Ovary (tissue), 7 donors: ENCODE measurements at regions not wholly inside any gene's neighbourhood (a gene's known extent, or its start where the extent isn't known, plus 50 kb on each side); places are given as distances from the start of the nearest gene placed in this dataset.

ENCODE experiments used
- DNase-seq, 5 donors: peaks; one replicate each; pipeline ENCODE4 v3.0.0-alpha.2; 2019 to 2020
- H3K27ac ChIP-seq, 2 donors: fragments of 200-600 bp; one replicate each; pipeline versions ENCODE4 v1.5.1 to v1.8.0; 2019 to 2022
- H3K27me3 ChIP-seq: fragments of 200-600 bp; one replicate; pipeline ENCODE4 v1.8.0; 2022
- H3K36me3 ChIP-seq: fragments of 200-600 bp; sonication (generic); one replicate; pipeline ENCODE4 v1.5.1; 2019
- H3K4me1 ChIP-seq: one replicate; pipeline ENCODE4 v1.8.1; 2013; ENCODE audit warnings: mild to moderate bottlenecking, moderate library complexity; ENCODE audit not compliant: insufficient read depth
- H3K4me3 ChIP-seq: fragments of 200-600 bp; sonication (generic); one replicate; pipeline ENCODE4 v1.5.1; 2017
- H3K9me3 ChIP-seq, 2 donors: fragments of 200-600 bp in 1 of 2; sonication (generic) in 1 of 2; one replicate each; pipeline versions ENCODE4 v1.5.1 to v1.8.1; 2013 to 2019; ENCODE audit warnings: mild to moderate bottlenecking in 1 of 2, moderate library complexity in 1 of 2
- CTCF ChIP-seq, 3 donors: fragments of 450-650 bp in 2 of 3; fragments of 200-600 bp in 1 of 3; IDR thresholded peaks; one replicate each; pipeline versions ENCODE4 v1.5.1 to v1.8.0; 2016 to 2022; ENCODE audit warnings: antibody characterized with exemption in 3 of 3, mild to moderate bottlenecking in 1 of 3
- EP300 ChIP-seq: sonication (generic); formaldehyde crosslinking; IDR thresholded peaks from one replicate; pipeline ENCODE4 v1.6.1; 2017; ENCODE audit warnings: antibody characterized with exemption
- POLR2A ChIP-seq: fragments of 450-650 bp; IDR thresholded peaks from one replicate; pipeline ENCODE4 v1.6.1; 2017; ENCODE audit warnings: antibody characterized with exemption, mild to moderate bottlenecking, moderate library complexity
- WGBS, 3 donors: extraction: QIAGEN DNeasy Blood & Tissue Kit in 1 of 3; methylation state at CpG; one replicate each; pipeline versions ENCODE4 v1.1.5 to v1.1.7; 2013 to 2017; 5-methylcytosine and 5-hydroxymethylcytosine counted together
- intact Hi-C, 4 donors: fragments of 100-400 bp; cut with DNase I; formaldehyde crosslinking; loops; one replicate each; pipeline versions ENCODE4 v1.11.0 to v1.15.1; 2022 to 2023
- donor health status: DM: no; HTN: no; CAD: no; lungs with moderate emphysema.
- donor health status: DM: no; HTN: no; CAD: no.
- donor health status: Bipolar disorder and iron deficiency.
- donor health status: DM: no; HTN: no; CAD: no.
- donor health status: DM: yes; HTN: yes; CAD: no.

DNA sequence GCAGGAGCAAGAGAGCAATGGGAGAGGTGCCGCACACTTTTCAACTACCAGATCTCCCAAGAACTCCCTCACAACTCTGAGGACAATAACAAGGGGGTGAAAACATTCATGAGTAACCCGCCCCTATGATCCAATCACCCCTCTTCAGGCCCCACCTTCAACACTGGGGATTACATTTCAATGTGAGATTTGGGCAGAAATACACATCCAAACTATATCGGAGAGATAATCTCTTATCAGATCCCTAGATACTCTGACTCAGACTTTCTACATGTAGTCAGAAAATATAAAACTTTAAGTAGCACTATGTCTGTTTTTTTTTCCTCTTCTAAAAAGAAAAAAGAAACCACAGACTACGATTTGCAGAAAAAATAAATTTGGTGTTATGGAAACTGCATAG is 1595.9 kb upstream of the NUDT12 start:
- no peak for DNase-seq
- Histone ChIP-seq H3K36me3 (no peaks in the 10 kb centered on the region), H3K9me3 (no peaks in the 10 kb centered on the region), H3K27ac (no peak overlapping the region), H3K27me3 (no peaks in the 10 kb centered on the region), H3K4me1 (no peaks in the 10 kb centered on the region), H3K4me3 (no peak overlapping the region)
- intact Hi-C loops = no loop called here
- WGBS, 3 donors = 65 to 83% (median 69%) methylated on average over 4 of the region's 4 CpGs
- TF ChIP-seq POLR2A (no peak), CTCF (IDR thresholded peaks at IDR 0.05) (no peak), EP300 (no peak)

DNA sequence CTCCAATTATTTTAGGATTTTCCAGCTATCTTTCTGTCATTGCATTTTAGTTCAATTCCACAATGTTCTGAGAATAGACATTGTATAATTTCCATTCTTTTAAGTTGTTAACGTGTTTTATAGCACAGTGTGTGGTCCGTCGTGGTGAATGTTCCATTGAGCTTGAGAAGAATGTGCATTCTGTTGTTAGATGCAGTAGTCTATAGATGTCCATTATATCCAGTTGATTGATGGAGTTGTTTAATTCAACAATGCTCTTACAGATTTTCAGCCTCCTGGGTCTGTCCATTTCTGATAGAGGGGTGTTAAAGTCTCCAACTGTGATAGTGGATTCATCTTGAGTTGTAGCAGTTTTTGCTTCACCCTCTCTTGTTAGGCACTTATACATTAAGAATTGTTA is 1587.7 kb upstream of the NUDT12 start:
- H3K27ac ChIP-seq = no peak overlapping the region
- no peak for DNase-seq
- H3K36me3 ChIP-seq = no peaks in the 10 kb centered on the region
- 78 to 84% (median 82%) methylated on average over 3 of the region's 3 CpGs for WGBS, 3 donors
- H3K27me3 ChIP-seq = no peaks in the 10 kb centered on the region
- TF ChIP-seq CTCF (IDR thresholded peaks at IDR 0.05) = no peak
- TF ChIP-seq POLR2A = no peak
- TF ChIP-seq EP300 = no peak
- intact Hi-C loops = no loop called here
- H3K4me1 ChIP-seq = no peaks in the 10 kb centered on the region
- no peak overlapping the region for H3K4me3 ChIP-seq
- no peaks in the 10 kb centered on the region for H3K9me3 ChIP-seq

- no peak overlapping the region for H3K27ac ChIP-seq
- intact Hi-C loops = no loop called here
- DNase-seq = no peak
- no peaks in the 10 kb centered on the region for H3K27me3 ChIP-seq
- H3K4me3 ChIP-seq = no peak overlapping the region
- H3K9me3 ChIP-seq = no peaks in the 10 kb centered on the region
- no peaks in the 10 kb centered on the region for H3K36me3 ChIP-seq
- TF ChIP-seq POLR2A = no peak
- no peak for TF ChIP-seq CTCF (IDR thresholded peaks at IDR 0.05)
- TF ChIP-seq EP300 = no peak
- H3K4me1 ChIP-seq = no peaks in the 10 kb centered on the region
- WGBS, 3 donors = 33 to 48% (median 47%) methylated on average over 2 of the region's 2 CpGs
These were observed 1584.3 kb upstream of the NUDT12 start for GRCh38 chr5:105146867-105147266.

GRCh38 chr5:105145152-105145551 is 1582.6 kb upstream of the NUDT12 start:
- H3K4me1 ChIP-seq = no peaks in the 10 kb centered on the region
- intact Hi-C loops = no loop called here
- no peak for DNase-seq
- no peaks in the 10 kb centered on the region for H3K9me3 ChIP-seq
- WGBS, 3 donors = 96 to 98% (median 97%) methylated on average over 8 of the region's 8 CpGs
- no peaks in the 10 kb centered on the region for H3K36me3 ChIP-seq
- TF ChIP-seq CTCF (IDR thresholded peaks at IDR 0.05) = no peak
- no peak for TF ChIP-seq POLR2A
- H3K27ac ChIP-seq = no peak overlapping the region
- H3K4me3 ChIP-seq = no peak overlapping the region
- H3K27me3 ChIP-seq = no peaks in the 10 kb centered on the region

- no peaks in the 10 kb centered on the region for H3K9me3 ChIP-seq
- no peaks in the 10 kb centered on the region for H3K36me3 ChIP-seq
- no peak for DNase-seq
- no peaks in the 10 kb centered on the region for H3K27me3 ChIP-seq
- intact Hi-C loops = no loop called here
- TF ChIP-seq CTCF (IDR thresholded peaks at IDR 0.05) (no peak), EP300 (no peak), POLR2A (no peak)
- H3K4me3 ChIP-seq = no peak overlapping the region
- H3K27ac ChIP-seq = no peak overlapping the region
- H3K4me1 ChIP-seq = no peaks in the 10 kb centered on the region
These were observed 1571.7 kb upstream of the NUDT12 start for GRCh38 chr5:105134328-105134727.
